Transverse colon (tissue), 4 donors: ENCODE measurements at regions not wholly inside any gene's neighbourhood (a gene's known extent, or its start where the extent isn't known, plus 50 kb on each side); places are given as distances from the start of the nearest gene placed in this dataset.

Experiments used
- DNase-seq: peaks from one replicate; pipeline ENCODE4 v3.0.0-alpha.2; 2019
- H3K27ac ChIP-seq, 4 donors: fragments of 200-600 bp; sonication (generic); 2 replicates each; pipeline ENCODE4 v1.5.1; 2016 to 2018; ENCODE audit warnings: inconsistent platforms in 4 of 4
- H3K27me3 ChIP-seq: fragments of 200-600 bp; sonication (generic); 2 replicates; pipeline ENCODE4 v1.5.1; 2017; ENCODE audit warnings: inconsistent platforms
- H3K36me3 ChIP-seq, 4 donors: fragments of 200-600 bp; sonication (generic); 2 replicates each; pipeline ENCODE4 v1.5.1; 2017 to 2019; ENCODE audit warnings: inconsistent platforms in 4 of 4
- H3K4me1 ChIP-seq, 4 donors: fragments of 200-600 bp; sonication (generic); 2 replicates each; pipeline ENCODE4 v1.5.1; 2017 to 2020; ENCODE audit warnings: inconsistent platforms in 4 of 4
- H3K4me3 ChIP-seq, 4 donors: fragments of 200-600 bp; sonication (generic); 1 replicate in 1 of 4; 2 replicates in 3 of 4; pipeline versions ENCODE4 v1.5.1 to v1.6.1; 2017 to 2019; ENCODE audit warnings: inconsistent platforms in 4 of 4
- H3K9me3 ChIP-seq, 2 donors: fragments of 200-600 bp; sonication (generic); 2 replicates each; pipeline ENCODE4 v1.5.1; 2017 to 2019; ENCODE audit warnings: inconsistent platforms in 2 of 2
- EP300 ChIP-seq: sonication (generic); formaldehyde crosslinking; IDR thresholded peaks from one replicate; pipeline ENCODE4 v1.6.1; 2017; ENCODE audit warnings: antibody characterized with exemption, low read depth
- POLR2A ChIP-seq: fragments of 450-650 bp; IDR thresholded peaks from one replicate; pipeline ENCODE4 v1.6.1; 2016; ENCODE audit warnings: antibody characterized with exemption, mild to moderate bottlenecking, moderate library complexity
- POLR2AphosphoS5 ChIP-seq, 3 donors: sonication (generic); formaldehyde crosslinking; IDR thresholded peaks; one replicate each; pipeline ENCODE4 v1.6.1; 2016; ENCODE audit warnings: antibody characterized with exemption in 3 of 3
- WGBS, 2 donors: methylation state at CpG; one replicate each; pipeline ENCODE4 v1.1.5; 2018; ENCODE audit warnings: low coverage in 1 of 2; 5-methylcytosine and 5-hydroxymethylcytosine counted together
- in situ Hi-C, 4 donors: fragments of 200-750 bp; cut with MboI; loops; one replicate each; pipeline versions ENCODE4 v1.15.0 to v1.15.1; 2017; ENCODE audit warnings: low sequenced_read_pairs in 3 of 4, low pct_ligation_motif_present in 1 of 4, low pct_unique_long_range_greater_than_20kb in 1 of 4
- intact Hi-C: fragments of 100-400 bp; cut with DNase I; formaldehyde crosslinking; loops from one replicate; pipeline ENCODE4 v1.15.1; 2023; ENCODE audit warnings: low total_unique reads
- TF ChIP-seq, protein P1 (sequence below), 5 experiments: fragments of 200-600 bp in 3 of 5; fragments of 450-650 bp in 2 of 5; sonication (generic) in 3 of 5; IDR thresholded peaks; 1 replicate in 2 of 5; 2 replicates in 3 of 5; pipeline ENCODE4 v1.5.1; 2016 to 2017; ENCODE audit warnings: antibody characterized with exemption in 5 of 5, inconsistent platforms in 3 of 5, mild to moderate bottlenecking in 2 of 5, moderate library complexity in 1 of 5

- WGBS, 2 donors = 72 to 83% methylated on average over 3 of the region's 3 CpGs
- H3K9me3 ChIP-seq = no peaks in the 10 kb centered on the region
- intact Hi-C loops (no loop called here), in situ Hi-C loops (no loop called here)
- no peaks in the 10 kb centered on the region for H3K27me3 ChIP-seq
- H3K27ac ChIP-seq = peak overlapping the region in 3 of 4 donors; percentile 6 to 59 (median 42)
- no peak overlapping the region for H3K4me3 ChIP-seq
- TF ChIP-seq EP300 (no peak), POLR2A (no peak), POLR2AphosphoS5 (IDR thresholded peaks at IDR 0.05) (no peak)
- TF ChIP-seq, protein P1, sequence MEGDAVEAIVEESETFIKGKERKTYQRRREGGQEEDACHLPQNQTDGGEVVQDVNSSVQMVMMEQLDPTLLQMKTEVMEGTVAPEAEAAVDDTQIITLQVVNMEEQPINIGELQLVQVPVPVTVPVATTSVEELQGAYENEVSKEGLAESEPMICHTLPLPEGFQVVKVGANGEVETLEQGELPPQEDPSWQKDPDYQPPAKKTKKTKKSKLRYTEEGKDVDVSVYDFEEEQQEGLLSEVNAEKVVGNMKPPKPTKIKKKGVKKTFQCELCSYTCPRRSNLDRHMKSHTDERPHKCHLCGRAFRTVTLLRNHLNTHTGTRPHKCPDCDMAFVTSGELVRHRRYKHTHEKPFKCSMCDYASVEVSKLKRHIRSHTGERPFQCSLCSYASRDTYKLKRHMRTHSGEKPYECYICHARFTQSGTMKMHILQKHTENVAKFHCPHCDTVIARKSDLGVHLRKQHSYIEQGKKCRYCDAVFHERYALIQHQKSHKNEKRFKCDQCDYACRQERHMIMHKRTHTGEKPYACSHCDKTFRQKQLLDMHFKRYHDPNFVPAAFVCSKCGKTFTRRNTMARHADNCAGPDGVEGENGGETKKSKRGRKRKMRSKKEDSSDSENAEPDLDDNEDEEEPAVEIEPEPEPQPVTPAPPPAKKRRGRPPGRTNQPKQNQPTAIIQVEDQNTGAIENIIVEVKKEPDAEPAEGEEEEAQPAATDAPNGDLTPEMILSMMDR (IDR thresholded peaks at IDR 0.05) = no peak
- no peaks in the 10 kb centered on the region for H3K36me3 ChIP-seq
- DNase-seq = no peak
- peaks cover 0 to 5% (median 2%) of the 10 kb centered on the region in 4 donors for H3K4me1 ChIP-seq
Observed at GRCh38 chr6:56890066-56890465, 64.8 kb upstream of the BEND6 start.

GRCh38 chr6:56889492-56889891 lies 65.4 kb upstream of the BEND6 start:
- Histone ChIP-seq H3K4me3 (no peak overlapping the region), H3K36me3 (no peaks in the 10 kb centered on the region), H3K27ac (no peak overlapping the region), H3K9me3 (no peaks in the 10 kb centered on the region), H3K4me1 (peaks cover 0 to 5% (median 2%) of the 10 kb centered on the region in 4 donors), H3K27me3 (no peaks in the 10 kb centered on the region)
- DNase-seq = no peak
- intact Hi-C loops = no loop called here
- in situ Hi-C loops = no loop called here
- TF ChIP-seq POLR2AphosphoS5 (IDR thresholded peaks at IDR 0.05) (no peak), EP300 (no peak), POLR2A (no peak)
- TF ChIP-seq, protein P1 (IDR thresholded peaks at IDR 0.05) = no peak

- in situ Hi-C loops (no loop called here), intact Hi-C loops (no loop called here)
- no peaks in the 10 kb centered on the region for H3K27me3 ChIP-seq
- H3K9me3 ChIP-seq = no peaks in the 10 kb centered on the region
- H3K36me3 ChIP-seq = no peaks in the 10 kb centered on the region
- H3K27ac ChIP-seq = no peak overlapping the region
- no peak for DNase-seq
- no peak overlapping the region for H3K4me3 ChIP-seq
- TF ChIP-seq, protein P1 (IDR thresholded peaks at IDR 0.05) = no peak
- no peak for TF ChIP-seq POLR2AphosphoS5 (IDR thresholded peaks at IDR 0.05)
- TF ChIP-seq EP300 = no peak
- TF ChIP-seq POLR2A = no peak
- 74 to 88% methylated on average over 1 of the region's 1 CpG for WGBS, 2 donors
- H3K4me1 ChIP-seq = peaks cover 0 to 5% (median 2%) of the 10 kb centered on the region in 4 donors
Observed at GRCh38 chr6:56888687-56889086, 66.2 kb upstream of the BEND6 start.

DNA sequence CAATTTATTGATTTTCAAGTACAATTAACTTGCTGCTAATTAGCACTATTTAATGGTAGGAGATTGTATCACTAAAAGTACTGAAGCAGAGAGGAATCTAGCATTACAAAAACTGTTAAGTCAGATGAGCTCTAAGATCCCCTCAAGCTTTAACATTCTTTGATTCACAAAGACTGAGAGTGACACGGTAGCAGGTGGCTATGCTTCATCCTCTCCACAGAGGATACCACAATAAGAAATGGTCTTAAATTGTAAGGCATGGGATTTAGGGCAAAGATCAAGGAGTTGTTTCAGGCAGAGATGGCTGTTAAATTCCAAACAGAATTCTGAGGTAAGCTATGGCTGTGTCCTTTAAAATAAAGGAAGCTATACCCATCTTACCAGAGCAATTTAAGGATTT lies 67.8 kb upstream of the BEND6 start:
- no peak for TF ChIP-seq EP300
- no peak for TF ChIP-seq POLR2AphosphoS5 (IDR thresholded peaks at IDR 0.05)
- TF ChIP-seq POLR2A = no peak
- TF ChIP-seq, protein P1 (IDR thresholded peaks at IDR 0.05) = no peak
- intact Hi-C loops (no loop called here), in situ Hi-C loops (no loop called here)
- 77 to 86% methylated on average over 1 of the region's 1 CpG for WGBS, 2 donors
- no peak overlapping the region for H3K27ac ChIP-seq
- no peaks in the 10 kb centered on the region for H3K27me3 ChIP-seq
- no peak for DNase-seq
- no peaks in the 10 kb centered on the region for H3K9me3 ChIP-seq
- H3K36me3 ChIP-seq = no peaks in the 10 kb centered on the region
- H3K4me3 ChIP-seq = no peak overlapping the region
- H3K4me1 ChIP-seq = peaks cover 0 to 5% (median 2%) of the 10 kb centered on the region in 4 donors
